HepG2 (cell line): ENCODE measurements at regions not wholly inside any gene's neighbourhood (a gene's known extent, or its start where the extent isn't known, plus 50 kb on each side); places are given as distances from the start of the nearest gene placed in this dataset.

ENCODE experiments used
- ATAC-seq: fragments of 200-7000 bp; cut with Tn5 transposase; 3 replicates; pipeline ENCODE4 v1.9.1; 2020; ENCODE audit warnings: mild to moderate bottlenecking, moderate library complexity
- BruUV-seq: library from RNA; stranded (reverse); fragments of 400-500 nt; replicated peaks from 2 replicates; lab custom pipeline; 2021; lab: Mats Ljungman, UMichigan
- CTCF ChIA-PET: fragments of 300-600 bp; formaldehyde crosslinking; extraction: SDS; loops from one replicate; lab custom pipeline; 2021; ENCODE audit warnings: low total read pairs, inconsistent platforms, low intra/inter-chr PET ratio; lab: Yijun Ruan, JAX
- POLR2A ChIA-PET: fragments of 350-600 bp; sonication (Branson Sonifier 250); formaldehyde crosslinking; loops from one replicate; lab custom pipeline; 2020; ENCODE audit warnings: antibody characterized with exemption, inconsistent platforms; lab: Yijun Ruan, JAX
- DNase-seq: peaks from one replicate; pipeline ENCODE4 v3.0.0-alpha.2; 2015; ENCODE audit warnings: low spot score
- FAIRE-seq: peaks from 3 replicates; lab custom pipeline; 2011; peaks lifted over from hg19 to GRCh38; lab: Jason Lieb, UNC
- H2AFZ ChIP-seq: one replicate; pipeline ENCODE4 v1.6.1; 2011; ENCODE audit warnings: low read length, inconsistent platforms
- H3K27ac ChIP-seq: fragments of 300-600 bp; 3 replicates; pipeline ENCODE4 v1.8.0; 2011; ENCODE audit warnings: mixed run types, mild to moderate bottlenecking, mixed read lengths, low read length, inconsistent platforms; ENCODE audit not compliant: insufficient read depth; ENCODE audit errors: extremely low read length
- H3K27me3 ChIP-seq, 2 experiments: fragments of 200-600 bp in 1 of 2; 2 replicates in 1 of 2; 3 replicates in 1 of 2; pipeline versions ENCODE4 v1.6.0 to v1.8.0; 2011; ENCODE audit warnings: low read length in 2 of 2, mild to moderate bottlenecking in 2 of 2, moderate library complexity in 2 of 2, inconsistent platforms in 1 of 2; ENCODE audit not compliant: insufficient read depth in 2 of 2, control insufficient read depth in 1 of 2
- H3K36me3 ChIP-seq, 2 experiments: fragments of 200-600 bp in 1 of 2; replicated peaks in 1 of 2; 2 replicates in 1 of 2; 3 replicates in 1 of 2; pipeline versions ENCODE4 v1.5.1 to v1.8.0; 2011; ENCODE audit warnings: low read length in 2 of 2, inconsistent platforms in 1 of 2; ENCODE audit not compliant: insufficient read depth in 2 of 2, control insufficient read depth in 1 of 2
- H3K4me1 ChIP-seq: 2 replicates; pipeline ENCODE4 v1.5.1; 2012; ENCODE audit warnings: low read length, inconsistent platforms; ENCODE audit not compliant: insufficient read depth
- H3K4me2 ChIP-seq: 2 replicates; pipeline ENCODE4 v1.6.0; 2011; ENCODE audit warnings: low read depth, low read length, inconsistent platforms
- H3K4me3 ChIP-seq, 3 experiments: fragments of 200-600 bp in 1 of 3; sonication (generic), shearing (Covaris generic) in 1 of 3; replicated peaks in 1 of 3; 2 replicates each; pipeline ENCODE4 v1.5.1; 2011 to 2016; ENCODE audit warnings: low read length in 3 of 3, inconsistent platforms in 2 of 3, low read depth in 2 of 3, mild to moderate bottlenecking in 2 of 3, control low read depth in 1 of 3, mixed read lengths in 1 of 3; ENCODE audit not compliant: insufficient read depth in 1 of 3
- H3K79me2 ChIP-seq: one replicate; pipeline ENCODE4 v1.6.1; 2011; ENCODE audit warnings: low read length, inconsistent platforms; ENCODE audit not compliant: insufficient read depth
- H3K9ac ChIP-seq: 2 replicates; pipeline ENCODE4 v1.6.0; 2011; ENCODE audit warnings: mild to moderate bottlenecking, low read depth, low read length, inconsistent platforms; ENCODE audit not compliant: insufficient read depth
- H3K9me3 ChIP-seq: 2 replicates; pipeline ENCODE4 v1.5.1; 2012; ENCODE audit warnings: mild to moderate bottlenecking, low read length
- H4K20me1 ChIP-seq: 2 replicates; pipeline ENCODE4 v1.6.0; 2011; ENCODE audit warnings: inconsistent platforms, mild to moderate bottlenecking, low read length, moderate library complexity; ENCODE audit not compliant: insufficient read depth
- DR1 ChIP-seq: sonication (generic); formaldehyde crosslinking; IDR thresholded peaks from 2 replicates; pipeline ENCODE4 v1.8.0; 2021; ENCODE audit warnings: mild to moderate bottlenecking, missing genetic modification reagents, inconsistent platforms
- KMT2A ChIP-seq: sonication (generic); formaldehyde crosslinking; IDR thresholded peaks from 2 replicates; pipeline ENCODE4 v1.4.0; 2020; ENCODE audit warnings: missing genetic modification reagents
- NFIB ChIP-seq: sonication (generic); formaldehyde crosslinking; IDR thresholded peaks from 2 replicates; pipeline ENCODE4 v1.9.0; 2021; ENCODE audit warnings: missing genetic modification reagents, mild to moderate bottlenecking, borderline replicate concordance
- NFRKB ChIP-seq: fragments of 450-650 bp; IDR thresholded peaks from 2 replicates; pipeline ENCODE4 v1.6.1; 2017
- NFYC ChIP-seq: IDR thresholded peaks from 2 replicates; pipeline ENCODE4 v1.6.1; 2016; ENCODE audit warnings: missing genetic modification reagents, missing compliant biosample characterization
- PAX8 ChIP-seq: sonication (generic); formaldehyde crosslinking; IDR thresholded peaks from 2 replicates; pipeline ENCODE4 v1.8.0; 2022; ENCODE audit warnings: mild to moderate bottlenecking, missing genetic modification reagents, borderline replicate concordance
- PHF8 ChIP-seq: sonication (generic); formaldehyde crosslinking; IDR thresholded peaks from 2 replicates; pipeline ENCODE4 v1.5.0; 2020; ENCODE audit warnings: missing genetic modification reagents
- SMAD3 ChIP-seq: sonication (generic); formaldehyde crosslinking; IDR thresholded peaks from 2 replicates; pipeline ENCODE4 v1.4.0; 2020; ENCODE audit warnings: missing genetic modification reagents
- SMARCE1 ChIP-seq: fragments of 450-650 bp; IDR thresholded peaks from 2 replicates; pipeline ENCODE4 v1.6.1; 2017; ENCODE audit warnings: borderline replicate concordance
- TEAD3 ChIP-seq: optimal IDR thresholded peaks from 2 replicates; pipeline ENCODE3; 2016; ENCODE audit warnings: borderline replicate concordance
- ZKSCAN1 ChIP-seq: fragments of 150-350 bp; IDR thresholded peaks from 2 replicates; pipeline ENCODE4 v1.6.1; 2014; ENCODE audit warnings: low read length
- ZNF260 ChIP-seq: sonication (generic); formaldehyde crosslinking; IDR thresholded peaks from 2 replicates; pipeline ENCODE4 v1.4.0; 2020; ENCODE audit warnings: missing genetic modification reagents, low read depth, mild to moderate bottlenecking, borderline replicate concordance
- ZNF468 ChIP-seq: sonication (generic); formaldehyde crosslinking; IDR thresholded peaks from 2 replicates; pipeline ENCODE4 v1.8.0; 2022; ENCODE audit warnings: mild to moderate bottlenecking, moderate library complexity, missing genetic modification reagents
- WGBS: methylation state at CpG from one replicate; pipeline ENCODE4 v1.1.6; 2017; ENCODE audit warnings: low lambda C conversion rate; 5-methylcytosine and 5-hydroxymethylcytosine counted together
- in situ Hi-C: cut with HindIII; loops from 2 replicates; pipeline ENCODE4 v1.10.0; 2017; ENCODE audit warnings: low pct_unique_long_range_greater_than_20kb; ENCODE audit not compliant: extremely low pct_ligation_motif_present
- intact Hi-C: fragments of 100-400 bp; cut with micrococcal nuclease; formaldehyde crosslinking; loops from one replicate; pipeline ENCODE4 v1.10.0; 2022; ENCODE audit not compliant: unreplicated experiment
- TF ChIP-seq, protein P1 (sequence below): IDR thresholded peaks from 2 replicates; pipeline ENCODE4 v1.6.1; 2012; ENCODE audit warnings: low read length, improper control_type of control experiment
- TF ChIP-seq, protein P2 (sequence below), 2 experiments: IDR thresholded peaks; 2 replicates each; pipeline ENCODE4 v1.6.1; 2011 to 2012; ENCODE audit warnings: low read length in 2 of 2, borderline replicate concordance in 1 of 2, low read depth in 1 of 2, mild to moderate bottlenecking in 1 of 2, moderate library complexity in 1 of 2
- TF ChIP-seq, protein P3 (sequence below): sonication (generic); formaldehyde crosslinking; IDR thresholded peaks from 2 replicates; pipeline ENCODE4 v1.5.1; 2020; ENCODE audit warnings: missing genetic modification reagents, mild to moderate bottlenecking, borderline replicate concordance
- TF ChIP-seq, protein P4 (sequence below): sonication (generic); formaldehyde crosslinking; IDR thresholded peaks from 2 replicates; pipeline ENCODE4 v1.8.0; 2022; ENCODE audit warnings: missing genetic modification reagents, low read depth, mild to moderate bottlenecking, borderline replicate concordance

DNA sequence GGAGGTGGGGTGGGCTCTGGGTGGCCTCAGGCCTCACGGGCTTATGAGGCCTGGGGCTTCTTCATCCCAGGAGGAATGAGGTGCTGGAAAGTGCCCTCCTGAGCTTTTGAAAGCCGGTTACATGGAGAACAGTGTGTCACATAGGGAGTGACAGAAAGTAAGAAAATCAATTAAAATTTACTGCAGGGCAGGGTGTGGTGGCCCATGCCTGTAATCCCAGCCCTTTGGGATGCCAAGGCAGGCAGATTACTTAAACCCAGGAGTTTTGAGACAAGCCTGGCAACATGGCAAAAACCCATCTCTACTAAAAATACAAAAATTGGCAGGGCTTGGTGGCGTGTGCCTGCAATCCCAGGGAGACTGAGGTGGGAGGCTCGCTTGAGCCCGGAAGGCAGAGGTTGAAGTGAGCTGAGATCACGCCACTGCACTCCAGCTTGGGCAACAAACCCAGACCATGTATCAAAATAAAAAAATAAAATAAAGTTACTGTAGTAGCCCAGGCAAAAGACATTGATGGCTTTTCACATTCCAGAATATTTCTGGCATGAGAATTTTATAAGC is 125.8 kb upstream of the DAPK1 start:
- in situ Hi-C loops (no loop called here), intact Hi-C loops (no loop called here)
- no TSS peak for BruUV-seq
- Histone ChIP-seq H3K9me3 (no peaks in the 10 kb centered on the region), H3K27me3 (peaks cover 0 to 5% of the 10 kb centered on the region in 2 experiments; a peak in 1 of 5 replicates), H3K4me1 (peaks cover 45% of the 10 kb centered on the region), H3K79me2 (no peaks in the 10 kb centered on the region), H3K36me3 (no peaks in the 10 kb centered on the region), H4K20me1 (no peaks in the 10 kb centered on the region), H3K27ac (no peak overlapping the region), H2AFZ (no peak overlapping the region), H3K9ac (no peak overlapping the region), H3K4me2 (peak overlapping the region; percentile 67; the same call in 1 of the 2 replicates), H3K4me3 (peak overlapping the region in 1 of 3 experiments; percentile 18; a peak in 1 of 6 replicates)
- 48% methylated on average over 6 of the region's 6 CpGs for whole genome bisulfite sequencing
- ATAC-seq (peak; percentile 38; the same call in 1 of the 3 replicates), FAIRE-seq (no peak), DNase-seq (no peak)
- CTCF ChIA-PET = no interaction called here
- POLR2A ChIA-PET = no interaction called here
- TF ChIP-seq NFIB (CRISPR knock-in tag) (no peak), NFYC (CRISPR knock-in tag) (no peak), PAX8 (no peak), ZKSCAN1 (no peak), DR1 (CRISPR knock-in tag) (no peak), KMT2A (no peak), ZNF468 (no peak), SMAD3 (no peak), ZNF260 (CRISPR knock-in tag) (no peak), NFRKB (no peak), PHF8 (no peak), TEAD3 (CRISPR knock-in tag) (no peak), SMARCE1 (no peak)
- TF ChIP-seq, protein P1, sequence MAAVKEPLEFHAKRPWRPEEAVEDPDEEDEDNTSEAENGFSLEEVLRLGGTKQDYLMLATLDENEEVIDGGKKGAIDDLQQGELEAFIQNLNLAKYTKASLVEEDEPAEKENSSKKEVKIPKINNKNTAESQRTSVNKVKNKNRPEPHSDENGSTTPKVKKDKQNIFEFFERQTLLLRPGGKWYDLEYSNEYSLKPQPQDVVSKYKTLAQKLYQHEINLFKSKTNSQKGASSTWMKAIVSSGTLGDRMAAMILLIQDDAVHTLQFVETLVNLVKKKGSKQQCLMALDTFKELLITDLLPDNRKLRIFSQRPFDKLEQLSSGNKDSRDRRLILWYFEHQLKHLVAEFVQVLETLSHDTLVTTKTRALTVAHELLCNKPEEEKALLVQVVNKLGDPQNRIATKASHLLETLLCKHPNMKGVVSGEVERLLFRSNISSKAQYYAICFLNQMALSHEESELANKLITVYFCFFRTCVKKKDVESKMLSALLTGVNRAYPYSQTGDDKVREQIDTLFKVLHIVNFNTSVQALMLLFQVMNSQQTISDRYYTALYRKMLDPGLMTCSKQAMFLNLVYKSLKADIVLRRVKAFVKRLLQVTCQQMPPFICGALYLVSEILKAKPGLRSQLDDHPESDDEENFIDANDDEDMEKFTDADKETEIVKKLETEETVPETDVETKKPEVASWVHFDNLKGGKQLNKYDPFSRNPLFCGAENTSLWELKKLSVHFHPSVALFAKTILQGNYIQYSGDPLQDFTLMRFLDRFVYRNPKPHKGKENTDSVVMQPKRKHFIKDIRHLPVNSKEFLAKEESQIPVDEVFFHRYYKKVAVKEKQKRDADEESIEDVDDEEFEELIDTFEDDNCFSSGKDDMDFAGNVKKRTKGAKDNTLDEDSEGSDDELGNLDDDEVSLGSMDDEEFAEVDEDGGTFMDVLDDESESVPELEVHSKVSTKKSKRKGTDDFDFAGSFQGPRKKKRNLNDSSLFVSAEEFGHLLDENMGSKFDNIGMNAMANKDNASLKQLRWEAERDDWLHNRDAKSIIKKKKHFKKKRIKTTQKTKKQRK = no peak
- TF ChIP-seq, protein P2, sequence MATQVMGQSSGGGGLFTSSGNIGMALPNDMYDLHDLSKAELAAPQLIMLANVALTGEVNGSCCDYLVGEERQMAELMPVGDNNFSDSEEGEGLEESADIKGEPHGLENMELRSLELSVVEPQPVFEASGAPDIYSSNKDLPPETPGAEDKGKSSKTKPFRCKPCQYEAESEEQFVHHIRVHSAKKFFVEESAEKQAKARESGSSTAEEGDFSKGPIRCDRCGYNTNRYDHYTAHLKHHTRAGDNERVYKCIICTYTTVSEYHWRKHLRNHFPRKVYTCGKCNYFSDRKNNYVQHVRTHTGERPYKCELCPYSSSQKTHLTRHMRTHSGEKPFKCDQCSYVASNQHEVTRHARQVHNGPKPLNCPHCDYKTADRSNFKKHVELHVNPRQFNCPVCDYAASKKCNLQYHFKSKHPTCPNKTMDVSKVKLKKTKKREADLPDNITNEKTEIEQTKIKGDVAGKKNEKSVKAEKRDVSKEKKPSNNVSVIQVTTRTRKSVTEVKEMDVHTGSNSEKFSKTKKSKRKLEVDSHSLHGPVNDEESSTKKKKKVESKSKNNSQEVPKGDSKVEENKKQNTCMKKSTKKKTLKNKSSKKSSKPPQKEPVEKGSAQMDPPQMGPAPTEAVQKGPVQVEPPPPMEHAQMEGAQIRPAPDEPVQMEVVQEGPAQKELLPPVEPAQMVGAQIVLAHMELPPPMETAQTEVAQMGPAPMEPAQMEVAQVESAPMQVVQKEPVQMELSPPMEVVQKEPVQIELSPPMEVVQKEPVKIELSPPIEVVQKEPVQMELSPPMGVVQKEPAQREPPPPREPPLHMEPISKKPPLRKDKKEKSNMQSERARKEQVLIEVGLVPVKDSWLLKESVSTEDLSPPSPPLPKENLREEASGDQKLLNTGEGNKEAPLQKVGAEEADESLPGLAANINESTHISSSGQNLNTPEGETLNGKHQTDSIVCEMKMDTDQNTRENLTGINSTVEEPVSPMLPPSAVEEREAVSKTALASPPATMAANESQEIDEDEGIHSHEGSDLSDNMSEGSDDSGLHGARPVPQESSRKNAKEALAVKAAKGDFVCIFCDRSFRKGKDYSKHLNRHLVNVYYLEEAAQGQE (IDR thresholded peaks at IDR 0.05; ENCODE audit: borderline replicate concordance in 1 of 2, low read depth in 1 of 2, low read length in 2 of 2) = no peak
- TF ChIP-seq, protein P3, sequence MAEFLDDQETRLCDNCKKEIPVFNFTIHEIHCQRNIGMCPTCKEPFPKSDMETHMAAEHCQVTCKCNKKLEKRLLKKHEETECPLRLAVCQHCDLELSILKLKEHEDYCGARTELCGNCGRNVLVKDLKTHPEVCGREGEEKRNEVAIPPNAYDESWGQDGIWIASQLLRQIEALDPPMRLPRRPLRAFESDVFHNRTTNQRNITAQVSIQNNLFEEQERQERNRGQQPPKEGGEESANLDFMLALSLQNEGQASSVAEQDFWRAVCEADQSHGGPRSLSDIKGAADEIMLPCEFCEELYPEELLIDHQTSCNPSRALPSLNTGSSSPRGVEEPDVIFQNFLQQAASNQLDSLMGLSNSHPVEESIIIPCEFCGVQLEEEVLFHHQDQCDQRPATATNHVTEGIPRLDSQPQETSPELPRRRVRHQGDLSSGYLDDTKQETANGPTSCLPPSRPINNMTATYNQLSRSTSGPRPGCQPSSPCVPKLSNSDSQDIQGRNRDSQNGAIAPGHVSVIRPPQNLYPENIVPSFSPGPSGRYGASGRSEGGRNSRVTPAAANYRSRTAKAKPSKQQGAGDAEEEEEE (CRISPR knock-in tag) = no peak
- TF ChIP-seq, protein P4, sequence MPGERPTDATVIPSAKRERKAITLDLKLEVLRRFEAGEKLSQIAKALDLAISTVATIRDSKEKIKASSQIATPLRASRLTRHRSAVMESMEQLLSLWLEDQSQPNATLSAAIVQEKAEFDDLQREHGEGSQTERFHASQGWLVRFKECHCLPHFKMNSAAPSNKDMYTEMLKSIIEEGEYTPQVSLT (CRISPR knock-in tag) = no peak
